ENCODE measurements at regions not wholly inside any gene's neighbourhood (a gene's known extent, or its start where the extent isn't known, plus 50 kb on each side); places are given as distances from the start of the nearest gene placed in this dataset.

GRCh38 chr2:15812187-15812780, 128.1 kb upstream of the MYCN start:
- no peak overlapping the region for H3K27ac ChIP-seq (ENCODE audit: low read depth, low read length)

GRCh38 chr2:15813481-15814266, 126.7 kb upstream of the MYCN start:
- peaks cover 0 to 12% (median 0%) of the 10 kb centered on the region in 5 donors for H3K4me1 ChIP-seq (ENCODE audit: control insufficient read depth in 5 of 5, insufficient read depth in 5 of 5, low read length in 5 of 5)
- no peaks in the 10 kb centered on the region for H3K36me3 ChIP-seq (ENCODE audit: control insufficient read depth in 5 of 5, insufficient read depth in 5 of 5, low read length in 5 of 5)
- H3K27me3 ChIP-seq (ENCODE audit: control insufficient read depth in 5 of 5, insufficient read depth in 4 of 5, low read length in 5 of 5): peaks cover 0 to 17% (median 8%) of the 10 kb centered on the region in 5 donors
- H3K4me3 ChIP-seq (ENCODE audit: low read depth in 1 of 5, low read length in 5 of 5): no peak overlapping the region
- H3K9ac ChIP-seq (ENCODE audit: low read length in 5 of 5): no peak overlapping the region
- no peaks in the 10 kb centered on the region for H3K9me3 ChIP-seq (ENCODE audit: control insufficient read depth in 5 of 5, low read length in 5 of 5)
- H3K27ac ChIP-seq (ENCODE audit: low read depth, low read length): no peak overlapping the region

More at GRCh38 chr2:15812187-15812780, 128.1 kb upstream of the MYCN start:
- Histone ChIP-seq H3K4me3 (ENCODE audit: low read depth in 1 of 5, low read length in 5 of 5) (no peak overlapping the region), H3K36me3 (ENCODE audit: control insufficient read depth in 5 of 5, insufficient read depth in 5 of 5, low read length in 5 of 5) (no peaks in the 10 kb centered on the region), H3K27me3 (ENCODE audit: control insufficient read depth in 5 of 5, insufficient read depth in 4 of 5, low read length in 5 of 5) (peaks cover 0 to 15% (median 3%) of the 10 kb centered on the region in 5 donors), H3K9me3 (ENCODE audit: control insufficient read depth in 5 of 5, low read length in 5 of 5) (no peaks in the 10 kb centered on the region), H3K9ac (ENCODE audit: low read length in 5 of 5) (no peak overlapping the region), H3K4me1 (ENCODE audit: control insufficient read depth in 5 of 5, insufficient read depth in 5 of 5, low read length in 5 of 5) (peaks cover 0 to 12% (median 0%) of the 10 kb centered on the region in 5 donors)

- peaks cover 0 to 8% (median 0%) of the 10 kb centered on the region in 5 donors for H3K4me1 ChIP-seq (ENCODE audit: control insufficient read depth in 5 of 5, insufficient read depth in 5 of 5, low read length in 5 of 5)
- no peak overlapping the region for H3K4me3 ChIP-seq (ENCODE audit: low read depth in 1 of 5, low read length in 5 of 5)
- no peak overlapping the region for H3K9ac ChIP-seq (ENCODE audit: low read length in 5 of 5)
- H3K27me3 ChIP-seq (ENCODE audit: control insufficient read depth in 5 of 5, insufficient read depth in 4 of 5, low read length in 5 of 5): peaks cover 0 to 17% (median 13%) of the 10 kb centered on the region in 5 donors
- H3K36me3 ChIP-seq (ENCODE audit: control insufficient read depth in 5 of 5, insufficient read depth in 5 of 5, low read length in 5 of 5): no peaks in the 10 kb centered on the region
- no peaks in the 10 kb centered on the region for H3K9me3 ChIP-seq (ENCODE audit: control insufficient read depth in 5 of 5, low read length in 5 of 5)
- no peak overlapping the region for H3K27ac ChIP-seq (ENCODE audit: low read depth, low read length)
Observed at GRCh38 chr2:15814403-15814802, 125.9 kb upstream of the MYCN start.

DNA sequence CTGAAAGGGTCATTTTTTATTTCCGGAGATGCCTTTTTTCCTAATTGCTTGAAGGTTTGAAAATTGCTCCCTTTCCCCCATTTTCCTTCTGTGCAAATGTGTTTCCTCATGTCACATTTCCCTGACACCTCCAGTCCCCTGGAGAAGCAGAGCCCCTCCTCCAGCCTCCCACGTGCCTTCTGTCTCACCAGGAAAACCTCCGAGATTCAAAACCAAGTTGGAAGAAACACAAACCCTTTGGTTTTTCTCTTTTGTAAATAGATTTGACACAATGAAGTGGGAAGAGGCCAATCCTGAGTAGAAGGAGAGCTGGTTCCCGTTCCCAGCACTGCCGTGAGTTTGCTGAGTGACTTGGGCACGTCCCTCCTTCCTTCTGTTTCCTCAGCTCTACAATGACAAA, 125.4 kb upstream of the MYCN start:
- Histone ChIP-seq H3K9ac (ENCODE audit: low read length in 5 of 5) (no peak overlapping the region), H3K4me1 (ENCODE audit: control insufficient read depth in 5 of 5, insufficient read depth in 5 of 5, low read length in 5 of 5) (peaks cover 0 to 8% (median 0%) of the 10 kb centered on the region in 5 donors), H3K4me3 (ENCODE audit: low read depth in 1 of 5, low read length in 5 of 5) (no peak overlapping the region), H3K27me3 (ENCODE audit: control insufficient read depth in 5 of 5, insufficient read depth in 4 of 5, low read length in 5 of 5) (peaks cover 0 to 17% (median 12%) of the 10 kb centered on the region in 5 donors), H3K27ac (ENCODE audit: low read depth, low read length) (no peak overlapping the region), H3K9me3 (ENCODE audit: control insufficient read depth in 5 of 5, low read length in 5 of 5) (no peaks in the 10 kb centered on the region), H3K36me3 (ENCODE audit: control insufficient read depth in 5 of 5, insufficient read depth in 5 of 5, low read length in 5 of 5) (no peaks in the 10 kb centered on the region)

DNA sequence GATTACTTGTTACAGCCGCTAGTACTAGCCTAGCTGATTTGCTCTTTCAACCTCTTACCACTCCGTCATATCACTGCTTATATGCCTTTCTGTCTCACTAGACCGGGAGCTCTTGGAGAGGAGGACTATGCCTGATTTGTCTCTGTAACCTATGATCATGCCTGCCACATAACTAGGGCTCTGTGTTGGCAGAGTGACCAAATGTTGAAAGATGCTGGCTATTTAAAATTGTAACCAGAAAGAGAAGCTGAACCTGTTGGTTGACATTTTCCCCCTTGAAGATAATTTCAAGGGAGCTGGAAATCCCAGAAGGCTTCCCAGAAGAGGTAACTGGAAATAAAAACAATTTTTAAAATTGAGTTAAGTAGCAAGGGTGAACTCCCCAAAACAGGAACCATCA, 124.1 kb upstream of the MYCN start:
- H3K9ac ChIP-seq (ENCODE audit: low read length in 5 of 5): no peak overlapping the region
- H3K27ac ChIP-seq (ENCODE audit: low read depth, low read length): no peak overlapping the region
- no peaks in the 10 kb centered on the region for H3K36me3 ChIP-seq (ENCODE audit: control insufficient read depth in 5 of 5, insufficient read depth in 5 of 5, low read length in 5 of 5)
- H3K27me3 ChIP-seq (ENCODE audit: control insufficient read depth in 5 of 5, insufficient read depth in 4 of 5, low read length in 5 of 5): peaks cover 0 to 13% (median 12%) of the 10 kb centered on the region in 5 donors
- H3K4me1 ChIP-seq (ENCODE audit: control insufficient read depth in 5 of 5, insufficient read depth in 5 of 5, low read length in 5 of 5): peaks cover 0 to 5% (median 0%) of the 10 kb centered on the region in 5 donors
- H3K9me3 ChIP-seq (ENCODE audit: control insufficient read depth in 5 of 5, low read length in 5 of 5): no peaks in the 10 kb centered on the region
- no peak overlapping the region for H3K4me3 ChIP-seq (ENCODE audit: low read depth in 1 of 5, low read length in 5 of 5)

GRCh38 chr2:15816674-15817406, 123.5 kb upstream of the MYCN start:
- no peak overlapping the region for H3K27ac ChIP-seq (ENCODE audit: low read depth, low read length)
- no peaks in the 10 kb centered on the region for H3K36me3 ChIP-seq (ENCODE audit: control insufficient read depth in 5 of 5, insufficient read depth in 5 of 5, low read length in 5 of 5)
- no peak overlapping the region for H3K9ac ChIP-seq (ENCODE audit: low read length in 5 of 5)
- H3K9me3 ChIP-seq (ENCODE audit: control insufficient read depth in 5 of 5, low read length in 5 of 5): no peaks in the 10 kb centered on the region
- H3K4me3 ChIP-seq (ENCODE audit: low read depth in 1 of 5, low read length in 5 of 5): no peak overlapping the region
- no peaks in the 10 kb centered on the region for H3K4me1 ChIP-seq (ENCODE audit: control insufficient read depth in 5 of 5, insufficient read depth in 5 of 5, low read length in 5 of 5)
- H3K27me3 ChIP-seq (ENCODE audit: control insufficient read depth in 5 of 5, insufficient read depth in 4 of 5, low read length in 5 of 5): peaks cover 0 to 13% (median 12%) of the 10 kb centered on the region in 5 donors

DNA sequence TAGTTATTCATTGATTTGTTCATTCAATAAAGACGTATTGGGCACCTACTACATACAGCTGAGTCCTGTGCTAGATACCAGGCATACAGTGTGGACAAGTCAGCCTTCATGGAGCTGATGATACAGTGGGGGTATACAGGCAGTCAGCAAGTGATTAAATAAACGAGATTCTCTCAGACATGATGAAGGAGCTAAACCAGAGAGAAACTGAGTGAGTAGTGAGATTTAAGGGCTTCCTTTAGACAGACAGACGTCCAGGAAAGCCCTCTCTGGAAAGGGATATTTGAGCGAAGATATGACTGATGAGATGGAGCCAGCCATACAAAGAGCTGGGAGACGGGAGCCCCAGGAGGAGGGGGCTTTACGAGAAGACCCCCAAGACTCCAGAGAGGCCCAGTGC, 122.6 kb upstream of the MYCN start:
- no peak overlapping the region for H3K9ac ChIP-seq (ENCODE audit: low read length in 5 of 5)
- H3K9me3 ChIP-seq (ENCODE audit: control insufficient read depth in 5 of 5, low read length in 5 of 5): no peaks in the 10 kb centered on the region
- H3K4me3 ChIP-seq (ENCODE audit: low read depth in 1 of 5, low read length in 5 of 5): no peak overlapping the region
- no peaks in the 10 kb centered on the region for H3K4me1 ChIP-seq (ENCODE audit: control insufficient read depth in 5 of 5, insufficient read depth in 5 of 5, low read length in 5 of 5)
- H3K27me3 ChIP-seq (ENCODE audit: control insufficient read depth in 5 of 5, insufficient read depth in 4 of 5, low read length in 5 of 5): peaks cover 0 to 13% (median 12%) of the 10 kb centered on the region in 5 donors
- no peaks in the 10 kb centered on the region for H3K36me3 ChIP-seq (ENCODE audit: control insufficient read depth in 5 of 5, insufficient read depth in 5 of 5, low read length in 5 of 5)
- no peak overlapping the region for H3K27ac ChIP-seq (ENCODE audit: low read depth, low read length)

DNA sequence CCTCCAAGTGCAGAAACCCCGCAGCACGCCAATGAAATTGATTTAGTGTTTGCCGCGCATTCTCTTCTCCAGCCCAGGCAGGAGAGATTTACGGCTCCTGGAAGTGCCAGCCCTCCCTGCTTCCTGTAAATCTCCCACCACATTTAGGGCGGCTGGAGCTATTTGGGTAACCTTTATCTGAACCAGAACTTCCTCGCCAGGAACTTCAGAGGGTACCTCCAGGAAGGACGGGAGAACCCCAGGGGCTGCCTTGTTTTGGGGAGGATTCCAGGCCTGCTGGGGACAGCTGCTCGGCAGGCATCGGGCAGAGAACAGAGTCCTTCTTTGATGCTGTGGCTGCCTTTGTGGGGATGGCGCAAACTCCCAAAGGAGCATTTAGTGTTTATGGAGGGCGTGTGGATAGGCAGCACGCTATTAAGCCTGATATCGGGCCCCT, 122.0 kb upstream of the MYCN start:
- Histone ChIP-seq H3K36me3 (ENCODE audit: control insufficient read depth in 5 of 5, insufficient read depth in 5 of 5, low read length in 5 of 5) (no peaks in the 10 kb centered on the region), H3K4me3 (ENCODE audit: low read depth in 1 of 5, low read length in 5 of 5) (no peak overlapping the region), H3K27me3 (ENCODE audit: control insufficient read depth in 5 of 5, insufficient read depth in 4 of 5, low read length in 5 of 5) (peaks cover 0 to 13% (median 12%) of the 10 kb centered on the region in 5 donors), H3K9ac (ENCODE audit: low read length in 5 of 5) (no peak overlapping the region), H3K27ac (ENCODE audit: low read depth, low read length) (no peak overlapping the region), H3K9me3 (ENCODE audit: control insufficient read depth in 5 of 5, low read length in 5 of 5) (no peaks in the 10 kb centered on the region), H3K4me1 (ENCODE audit: control insufficient read depth in 5 of 5, insufficient read depth in 5 of 5, low read length in 5 of 5) (no peaks in the 10 kb centered on the region)

GRCh38 chr2:15818881-15819280, 121.5 kb upstream of the MYCN start:
- H3K36me3 ChIP-seq (ENCODE audit: control insufficient read depth in 5 of 5, insufficient read depth in 5 of 5, low read length in 5 of 5): no peaks in the 10 kb centered on the region
- H3K9ac ChIP-seq (ENCODE audit: low read length in 5 of 5): no peak overlapping the region
- H3K4me1 ChIP-seq (ENCODE audit: control insufficient read depth in 5 of 5, insufficient read depth in 5 of 5, low read length in 5 of 5): no peaks in the 10 kb centered on the region
- no peak overlapping the region for H3K4me3 ChIP-seq (ENCODE audit: low read depth in 1 of 5, low read length in 5 of 5)
- H3K27ac ChIP-seq (ENCODE audit: low read depth, low read length): no peak overlapping the region
- peaks cover 0 to 13% (median 12%) of the 10 kb centered on the region in 5 donors for H3K27me3 ChIP-seq (ENCODE audit: control insufficient read depth in 5 of 5, insufficient read depth in 4 of 5, low read length in 5 of 5)
- H3K9me3 ChIP-seq (ENCODE audit: control insufficient read depth in 5 of 5, low read length in 5 of 5): no peaks in the 10 kb centered on the region

All from subcutaneous abdominal adipose tissue (tissue), 5 donors.